Neural crest cell (in vitro differentiated cells): ENCODE measurements at regions not wholly inside any gene's neighbourhood (a gene's known extent, or its start where the extent isn't known, plus 50 kb on each side); places are given as distances from the start of the nearest gene placed in this dataset.

ENCODE experiments used
- DNase-seq: peaks from one replicate; pipeline ENCODE4 v3.0.0; 2021; ENCODE audit warnings: low read depth, mixed read lengths, low spot score
- H3K27ac Mint-ChIP-seq: one replicate; pipeline ENCODE4 v1.8.0; 2021; ENCODE audit warnings: mild to moderate bottlenecking, mixed read lengths; ENCODE audit not compliant: unreplicated experiment
- H3K27me3 Mint-ChIP-seq: 2 replicates; pipeline ENCODE4 v1.8.0; 2021; ENCODE audit warnings: low read depth, mild to moderate bottlenecking, mixed read lengths
- H3K36me3 Mint-ChIP-seq: 2 replicates; pipeline ENCODE4 v1.8.0; 2021; ENCODE audit warnings: low read depth, mild to moderate bottlenecking, mixed read lengths
- H3K4me1 Mint-ChIP-seq: 2 replicates; pipeline ENCODE4 v1.8.0; 2021; ENCODE audit warnings: mixed read lengths
- H3K4me3 Mint-ChIP-seq: one replicate; pipeline ENCODE4 v1.8.0; 2021; ENCODE audit warnings: mild to moderate bottlenecking, mixed read lengths
- H3K9me3 Mint-ChIP-seq: 2 replicates; pipeline ENCODE4 v1.8.0; 2021; ENCODE audit warnings: mixed read lengths
- CTCF ChIP-seq: fragments of 200-600 bp; sonication (generic); conservative IDR thresholded peaks from 2 replicates; pipeline ENCODE4 v1.5.0; 2021; ENCODE audit warnings: antibody characterized with exemption, mild to moderate bottlenecking

GRCh38 chr13:38013676-38014075, 144.1 kb upstream of the TRPC4 start:
- no peaks in the 10 kb centered on the region for H3K36me3 Mint-ChIP-seq
- peaks cover 17% of the 10 kb centered on the region for H3K9me3 Mint-ChIP-seq
- no peak overlapping the region for H3K4me3 Mint-ChIP-seq
- H3K27me3 Mint-ChIP-seq, result no peaks in the 10 kb centered on the region
- TF ChIP-seq CTCF, result no peak
- no peak for DNase-seq
- no peaks in the 10 kb centered on the region for H3K4me1 Mint-ChIP-seq
- H3K27ac Mint-ChIP-seq, result no peak overlapping the region

- Mint-ChIP-seq H3K36me3 (no peaks in the 10 kb centered on the region), H3K9me3 (peaks cover 7% of the 10 kb centered on the region), H3K27me3 (no peaks in the 10 kb centered on the region), H3K4me1 (no peaks in the 10 kb centered on the region), H3K4me3 (no peak overlapping the region), H3K27ac (no peak overlapping the region)
- DNase-seq, result no peak
- TF ChIP-seq CTCF, result no peak
Observed at GRCh38 chr13:38012096-38012495, 142.5 kb upstream of the TRPC4 start.

- no peak for TF ChIP-seq CTCF
- H3K4me1 Mint-ChIP-seq, result no peaks in the 10 kb centered on the region
- H3K36me3 Mint-ChIP-seq, result no peaks in the 10 kb centered on the region
- no peak for DNase-seq
- no peak overlapping the region for H3K27ac Mint-ChIP-seq
- peaks cover under 1% of the 10 kb centered on the region for H3K9me3 Mint-ChIP-seq
- no peaks in the 10 kb centered on the region for H3K27me3 Mint-ChIP-seq
- H3K4me3 Mint-ChIP-seq, result no peak overlapping the region
Observed at GRCh38 chr13:38008636-38009035, 139.1 kb upstream of the TRPC4 start.

- TF ChIP-seq CTCF, result no peak
- Mint-ChIP-seq H3K9me3 (no peaks in the 10 kb centered on the region), H3K27me3 (no peaks in the 10 kb centered on the region), H3K4me1 (peaks cover 3% of the 10 kb centered on the region), H3K4me3 (no peak overlapping the region), H3K36me3 (no peaks in the 10 kb centered on the region), H3K27ac (no peak overlapping the region)
- no peak for DNase-seq
Observed at GRCh38 chr13:38002606-38003005, 133.0 kb upstream of the TRPC4 start.

- H3K4me3 Mint-ChIP-seq, result no peak overlapping the region
- no peaks in the 10 kb centered on the region for H3K36me3 Mint-ChIP-seq
- H3K27ac Mint-ChIP-seq, result no peak overlapping the region
- DNase-seq, result no peak
- no peaks in the 10 kb centered on the region for H3K9me3 Mint-ChIP-seq
- no peak for TF ChIP-seq CTCF
- no peaks in the 10 kb centered on the region for H3K27me3 Mint-ChIP-seq
- peaks cover 21% of the 10 kb centered on the region for H3K4me1 Mint-ChIP-seq
Observed at GRCh38 chr13:37997641-37998040, 128.1 kb upstream of the TRPC4 start.

GRCh38 chr13:37995092-37995491, 125.5 kb upstream of the TRPC4 start:
- H3K27ac Mint-ChIP-seq, result no peak overlapping the region
- DNase-seq, result no peak
- no peak overlapping the region for H3K4me3 Mint-ChIP-seq
- peaks cover 21% of the 10 kb centered on the region for H3K4me1 Mint-ChIP-seq
- H3K9me3 Mint-ChIP-seq, result no peaks in the 10 kb centered on the region
- no peak for TF ChIP-seq CTCF
- H3K27me3 Mint-ChIP-seq, result no peaks in the 10 kb centered on the region
- H3K36me3 Mint-ChIP-seq, result no peaks in the 10 kb centered on the region
